ENCODE measurements at regions not wholly inside any gene's neighbourhood (a gene's known extent, or its start where the extent isn't known, plus 50 kb on each side); places are given as distances from the start of the nearest gene placed in this dataset. TPM values are rescaled to one million over a fixed set of nuclear protein-coding genes. Genes with fewer than 3 reads are reported as not detected.

GRCh38 chr2:37588316-37588777 lies 83.1 kb downstream of the CDC42EP3 start:
- no peak overlapping the region for H3K9ac ChIP-seq (ENCODE audit: low read length)
- no peaks in the 10 kb centered on the region for H3K4me1 ChIP-seq (ENCODE audit: low read length)
- no peaks in the 10 kb centered on the region for H3K9me3 ChIP-seq (ENCODE audit: low read length)
- no peak overlapping the region for H3K4me3 ChIP-seq (ENCODE audit: low read length)
- no peaks in the 10 kb centered on the region for H4K20me1 ChIP-seq (ENCODE audit: insufficient read depth, low read depth, low read length)
- no peak overlapping the region for H3K4me2 ChIP-seq (ENCODE audit: low read depth, low read length, poor library complexity, severe bottlenecking)
- no peaks in the 10 kb centered on the region for H3K27me3 ChIP-seq (ENCODE audit: low read length)
- no peaks in the 10 kb centered on the region for H3K36me3 ChIP-seq (ENCODE audit: insufficient read depth, low read length)
- H3K79me2 ChIP-seq (ENCODE audit: low read length), result no peaks in the 10 kb centered on the region
- H3K9me2 ChIP-seq (replicated peaks; ENCODE audit: insufficient read depth, low read length), result no peaks in the 10 kb centered on the region
- H3K27ac ChIP-seq (ENCODE audit: low read length), result no peak overlapping the region
- H2AFZ ChIP-seq (ENCODE audit: low read length), result no peak overlapping the region
- DNase-seq, result no peak

DNA sequence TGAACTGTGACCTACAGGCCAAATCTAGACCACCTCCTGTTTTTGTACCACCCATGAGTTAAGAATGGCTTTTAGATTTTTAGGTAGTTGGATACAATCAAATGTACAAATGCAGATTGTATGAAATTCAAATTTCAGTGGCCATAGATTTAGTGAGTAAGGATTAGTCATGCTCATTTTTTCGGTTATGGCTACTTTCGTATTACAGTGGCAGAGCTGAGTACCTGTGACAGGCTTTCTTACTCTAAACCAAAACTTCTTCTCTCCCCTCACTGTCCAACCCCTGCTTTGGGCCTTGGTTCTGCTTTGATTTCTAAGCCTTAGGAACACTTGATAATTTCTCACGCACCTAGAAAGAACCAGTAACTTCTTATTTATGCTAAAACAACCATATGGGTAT lies 82.1 kb downstream of the CDC42EP3 start:
- no peaks in the 10 kb centered on the region for H3K9me2 ChIP-seq (replicated peaks; ENCODE audit: insufficient read depth, low read length)
- no peaks in the 10 kb centered on the region for H3K4me1 ChIP-seq (ENCODE audit: low read length)
- no peak overlapping the region for H3K9ac ChIP-seq (ENCODE audit: low read length)
- no peaks in the 10 kb centered on the region for H3K27me3 ChIP-seq (ENCODE audit: low read length)
- H3K79me2 ChIP-seq (ENCODE audit: low read length), result no peaks in the 10 kb centered on the region
- no peaks in the 10 kb centered on the region for H3K36me3 ChIP-seq (ENCODE audit: insufficient read depth, low read length)
- DNase-seq, result no peak
- H2AFZ ChIP-seq (ENCODE audit: low read length), result no peak overlapping the region
- no peak overlapping the region for H3K4me2 ChIP-seq (ENCODE audit: low read depth, low read length, poor library complexity, severe bottlenecking)
- H3K4me3 ChIP-seq (ENCODE audit: low read length), result no peak overlapping the region
- no peak overlapping the region for H3K27ac ChIP-seq (ENCODE audit: low read length)
- H4K20me1 ChIP-seq (ENCODE audit: insufficient read depth, low read depth, low read length), result no peaks in the 10 kb centered on the region
- no peaks in the 10 kb centered on the region for H3K9me3 ChIP-seq (ENCODE audit: low read length)

DNA sequence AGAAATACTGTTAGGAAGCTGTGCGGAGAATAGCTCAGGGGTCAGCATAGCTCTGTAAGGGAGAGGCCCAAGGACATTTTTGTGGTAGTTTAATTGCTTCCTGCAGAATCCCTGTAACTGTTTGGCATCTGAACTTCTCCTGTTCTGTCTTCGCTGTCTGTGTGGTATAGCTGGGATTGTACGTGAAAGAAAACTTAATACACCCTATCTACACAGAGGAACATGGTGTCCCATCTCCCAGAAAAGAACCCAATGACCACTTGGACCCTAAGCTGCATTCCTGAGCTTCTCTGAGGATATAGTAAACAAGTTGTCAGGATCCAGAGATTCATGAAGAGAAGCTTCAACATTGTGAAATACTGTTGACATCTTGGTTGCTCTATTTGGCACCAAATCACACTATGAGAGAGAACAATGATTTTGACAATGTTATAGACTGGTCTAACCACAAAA lies 81.3 kb downstream of the CDC42EP3 start:
- H3K9ac ChIP-seq (ENCODE audit: low read length), result no peak overlapping the region
- H3K4me2 ChIP-seq (ENCODE audit: low read depth, low read length, poor library complexity, severe bottlenecking), result no peak overlapping the region
- H2AFZ ChIP-seq (ENCODE audit: low read length), result no peak overlapping the region

More for the DNA sequence above, 81.3 kb downstream of the CDC42EP3 start:
- Histone ChIP-seq H3K27ac (ENCODE audit: low read length) (no peak overlapping the region), H3K9me3 (ENCODE audit: low read length) (no peaks in the 10 kb centered on the region), H3K4me3 (ENCODE audit: low read length) (no peak overlapping the region), H4K20me1 (ENCODE audit: insufficient read depth, low read depth, low read length) (no peaks in the 10 kb centered on the region), H3K27me3 (ENCODE audit: low read length) (no peaks in the 10 kb centered on the region), H3K79me2 (ENCODE audit: low read length) (no peaks in the 10 kb centered on the region), H3K36me3 (ENCODE audit: insufficient read depth, low read length) (no peaks in the 10 kb centered on the region), H3K9me2 (replicated peaks; ENCODE audit: insufficient read depth, low read length) (no peaks in the 10 kb centered on the region), H3K4me1 (ENCODE audit: low read length) (no peaks in the 10 kb centered on the region)
- no peak for DNase-seq

Small RNA genes in the stretch of these regions (small RNA-seq; reads per million reads assigned to genes)
- not detected for gene RNU6-1116P

Data from Karpas-422 (cell line).